SK-N-DZ (cell line): ENCODE measurements at regions not wholly inside any gene's neighbourhood (a gene's known extent, or its start where the extent isn't known, plus 50 kb on each side); places are given as distances from the start of the nearest gene placed in this dataset.
A peak's percentile ranks its signal among the peaks of the same experiment; 100 is the strongest.

Experiments
- DNase-seq: peaks from one replicate; pipeline ENCODE4 v3.0.0-alpha.2; 2015; ENCODE audit warnings: low spot score

- DNase-seq, result no peak
These were observed 97.8 kb downstream of the AQP9 start for GRCh38 chr15:58235961-58236360.

GRCh38 chr15:58240191-58240932 lies 102.2 kb downstream of the AQP9 start:
- no peak for DNase-seq

GRCh38 chr15:58241872-58242271 lies 103.7 kb downstream of the AQP9 start:
- DNase-seq, result peak; percentile 82

GRCh38 chr15:58243070-58243469 lies 104.9 kb downstream of the AQP9 start:
- DNase-seq, result peak; percentile 76

- no peak for DNase-seq
These were observed 106.4 kb downstream of the AQP9 start for GRCh38 chr15:58244536-58244935.

- no peak for DNase-seq
These were observed 107.9 kb downstream of the AQP9 start for GRCh38 chr15:58246041-58246440.

GRCh38 chr15:58247855-58248842 lies 110.0 kb downstream of the AQP9 start:
- DNase-seq, result no peak

GRCh38 chr15:58249646-58250312 lies 111.6 kb downstream of the AQP9 start:
- DNase-seq, result no peak

GRCh38 chr15:58252586-58253323 lies 114.6 kb downstream of the AQP9 start:
- no peak for DNase-seq

GRCh38 chr15:58257776-58258325 lies 119.7 kb downstream of the AQP9 start:
- DNase-seq, result no peak

GRCh38 chr15:58258501-58259292 lies 120.5 kb downstream of the AQP9 start:
- no peak for DNase-seq

- DNase-seq, result no peak
These were observed 122.1 kb downstream of the AQP9 start for GRCh38 chr15:58260205-58260724.

- DNase-seq, result no peak
These were observed 122.6 kb downstream of the AQP9 start for GRCh38 chr15:58260725-58261267.

- no peak for DNase-seq
These were observed 123.2 kb downstream of the AQP9 start for GRCh38 chr15:58261368-58261767.

GRCh38 chr15:58264053-58264971 lies 126.1 kb downstream of the AQP9 start:
- DNase-seq, result no peak

GRCh38 chr15:58267051-58267450 lies 128.9 kb downstream of the AQP9 start:
- DNase-seq, result no peak

GRCh38 chr15:58268746-58269267 lies 130.6 kb downstream of the AQP9 start:
- DNase-seq, result no peak
